PC-9 (cell line): ENCODE measurements at regions not wholly inside any gene's neighbourhood (a gene's known extent, or its start where the extent isn't known, plus 50 kb on each side); places are given as distances from the start of the nearest gene placed in this dataset.

Experiments used
- EZH2 ChIP-seq: fragments of 200-600 bp; sonication (generic); IDR thresholded peaks from 2 replicates; pipeline ENCODE4 v1.8.0; 2017; ENCODE audit warnings: antibody characterized with exemption, low read depth
- TF ChIP-seq, protein P1 (sequence below): fragments of 200-600 bp; sonication (generic); conservative IDR thresholded peaks from 2 replicates; pipeline ENCODE4 v1.6.1; 2017; ENCODE audit warnings: mixed run types, antibody characterized with exemption, mild to moderate bottlenecking, moderate library complexity

DNA sequence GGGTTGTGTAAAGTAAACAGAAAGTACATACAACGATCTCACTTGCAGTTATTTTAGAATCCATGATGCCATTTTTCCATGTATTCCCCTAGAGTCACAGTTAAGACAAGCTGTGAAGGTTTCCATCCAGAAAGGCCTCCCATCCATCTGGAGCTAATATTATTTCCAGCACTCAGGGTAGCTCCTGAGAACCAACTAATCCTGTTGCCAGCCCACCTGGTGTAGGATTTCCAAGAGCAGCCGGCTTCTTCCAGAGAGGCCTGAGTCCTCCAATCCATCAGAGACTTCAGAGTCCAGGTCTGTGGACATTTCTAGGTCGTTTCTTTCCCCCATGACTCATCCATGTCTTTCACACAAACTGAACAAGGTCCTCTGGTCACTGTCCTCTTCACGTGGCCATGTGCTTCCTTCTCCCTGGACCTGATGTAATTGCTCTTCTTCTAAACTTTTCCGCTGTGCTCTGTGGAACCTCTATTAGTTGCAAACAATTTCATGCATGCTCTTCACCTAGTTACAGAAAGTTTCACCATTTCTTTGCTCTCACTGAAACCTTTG, 270.3 kb upstream of the TMTC4 start:
- TF ChIP-seq EZH2 = no peak
- TF ChIP-seq, protein P1, sequence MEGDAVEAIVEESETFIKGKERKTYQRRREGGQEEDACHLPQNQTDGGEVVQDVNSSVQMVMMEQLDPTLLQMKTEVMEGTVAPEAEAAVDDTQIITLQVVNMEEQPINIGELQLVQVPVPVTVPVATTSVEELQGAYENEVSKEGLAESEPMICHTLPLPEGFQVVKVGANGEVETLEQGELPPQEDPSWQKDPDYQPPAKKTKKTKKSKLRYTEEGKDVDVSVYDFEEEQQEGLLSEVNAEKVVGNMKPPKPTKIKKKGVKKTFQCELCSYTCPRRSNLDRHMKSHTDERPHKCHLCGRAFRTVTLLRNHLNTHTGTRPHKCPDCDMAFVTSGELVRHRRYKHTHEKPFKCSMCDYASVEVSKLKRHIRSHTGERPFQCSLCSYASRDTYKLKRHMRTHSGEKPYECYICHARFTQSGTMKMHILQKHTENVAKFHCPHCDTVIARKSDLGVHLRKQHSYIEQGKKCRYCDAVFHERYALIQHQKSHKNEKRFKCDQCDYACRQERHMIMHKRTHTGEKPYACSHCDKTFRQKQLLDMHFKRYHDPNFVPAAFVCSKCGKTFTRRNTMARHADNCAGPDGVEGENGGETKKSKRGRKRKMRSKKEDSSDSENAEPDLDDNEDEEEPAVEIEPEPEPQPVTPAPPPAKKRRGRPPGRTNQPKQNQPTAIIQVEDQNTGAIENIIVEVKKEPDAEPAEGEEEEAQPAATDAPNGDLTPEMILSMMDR = no peak
